CD4-positive, alpha-beta T cell treated with Interleukin-1 beta for 1 hour (primary cell): ENCODE measurements at regions not wholly inside any gene's neighbourhood (a gene's known extent, or its start where the extent isn't known, plus 50 kb on each side); places are given as distances from the start of the nearest gene placed in this dataset.

Experiments
- DNase-seq, 2 donors: peaks; one replicate each; pipeline ENCODE4 v3.0.0-alpha.2; 2020 to 2022

- no peak for DNase-seq
Measured at GRCh38 chr20:11329271-11329670, 588.4 kb upstream of the BTBD3 start.

- no peak for DNase-seq
Measured at GRCh38 chr20:11331096-11331495, 586.6 kb upstream of the BTBD3 start.

GRCh38 chr20:11332381-11332780 lies 585.3 kb upstream of the BTBD3 start:
- no peak for DNase-seq

GRCh38 chr20:11333634-11334033 lies 584.1 kb upstream of the BTBD3 start:
- DNase-seq: no peak

GRCh38 chr20:11337361-11338130 lies 580.1 kb upstream of the BTBD3 start:
- no peak for DNase-seq

GRCh38 chr20:11338496-11339306 lies 579.0 kb upstream of the BTBD3 start:
- DNase-seq: no peak

- DNase-seq: no peak
Measured at GRCh38 chr20:11344939-11345338, 572.8 kb upstream of the BTBD3 start.

GRCh38 chr20:11347738-11348137 lies 570.0 kb upstream of the BTBD3 start:
- no peak for DNase-seq

- no peak for DNase-seq
Measured at GRCh38 chr20:11350126-11351005, 567.3 kb upstream of the BTBD3 start.

GRCh38 chr20:11352041-11352440 lies 565.7 kb upstream of the BTBD3 start:
- no peak for DNase-seq

- no peak for DNase-seq
Measured at GRCh38 chr20:11354846-11355245, 562.8 kb upstream of the BTBD3 start.

- DNase-seq: no peak
Measured at GRCh38 chr20:11355345-11355744, 562.3 kb upstream of the BTBD3 start.

GRCh38 chr20:11356061-11356460 lies 561.6 kb upstream of the BTBD3 start:
- no peak for DNase-seq

GRCh38 chr20:11362450-11362849 lies 555.2 kb upstream of the BTBD3 start:
- no peak for DNase-seq

- no peak for DNase-seq
Measured at GRCh38 chr20:11364736-11365135, 553.0 kb upstream of the BTBD3 start.

GRCh38 chr20:11366660-11367059 lies 551.0 kb upstream of the BTBD3 start:
- DNase-seq: no peak

GRCh38 chr20:11368499-11368898 lies 549.2 kb upstream of the BTBD3 start:
- no peak for DNase-seq

- DNase-seq: no peak
Measured at GRCh38 chr20:11368965-11369711, 548.6 kb upstream of the BTBD3 start.

GRCh38 chr20:11371831-11372230 lies 545.9 kb upstream of the BTBD3 start:
- no peak for DNase-seq

- no peak for DNase-seq
Measured at GRCh38 chr20:11372876-11373790, 544.6 kb upstream of the BTBD3 start.

- DNase-seq: no peak
Measured at GRCh38 chr20:11375335-11375734, 542.4 kb upstream of the BTBD3 start.
